NCI-H526 treated with DMSO at 0.1 percent for 48 hours (cell line): ENCODE measurements at regions not wholly inside any gene's neighbourhood (a gene's known extent, or its start where the extent isn't known, plus 50 kb on each side); places are given as distances from the start of the nearest gene placed in this dataset.
A peak's percentile ranks its signal among the peaks of the same experiment; 100 is the strongest.
"Not testable (repeated sequence)": the region's sequence is repeated elsewhere in the genome, so short reads cannot be mapped to it uniquely, and the experiment has no call there.

ENCODE experiments used
- DNase-seq: peaks from one replicate; lab custom pipeline; 2025; lab: John Stamatoyannopoulos, UW

DNA sequence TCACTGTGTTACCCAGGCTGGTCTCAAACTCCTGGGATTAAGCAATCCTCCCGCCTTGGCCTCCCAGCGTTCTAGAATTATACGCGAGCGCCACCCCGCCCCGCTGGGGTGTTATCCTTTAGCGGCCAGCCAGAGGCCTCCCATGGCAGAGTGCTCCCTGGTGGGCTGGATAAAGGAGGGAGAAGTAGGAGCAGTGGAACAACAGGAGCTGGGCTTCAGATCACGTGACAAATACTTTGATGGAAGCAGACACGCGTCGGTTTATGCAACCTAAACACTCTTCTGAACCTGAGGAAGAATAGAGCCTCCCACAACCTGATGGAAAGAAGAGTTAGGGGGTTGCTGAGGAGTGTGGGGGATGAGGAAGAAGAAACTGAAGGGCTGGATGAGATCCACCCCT, 2114.0 kb downstream of the TP53TG3F start:
- no peak for DNase-seq

DNA sequence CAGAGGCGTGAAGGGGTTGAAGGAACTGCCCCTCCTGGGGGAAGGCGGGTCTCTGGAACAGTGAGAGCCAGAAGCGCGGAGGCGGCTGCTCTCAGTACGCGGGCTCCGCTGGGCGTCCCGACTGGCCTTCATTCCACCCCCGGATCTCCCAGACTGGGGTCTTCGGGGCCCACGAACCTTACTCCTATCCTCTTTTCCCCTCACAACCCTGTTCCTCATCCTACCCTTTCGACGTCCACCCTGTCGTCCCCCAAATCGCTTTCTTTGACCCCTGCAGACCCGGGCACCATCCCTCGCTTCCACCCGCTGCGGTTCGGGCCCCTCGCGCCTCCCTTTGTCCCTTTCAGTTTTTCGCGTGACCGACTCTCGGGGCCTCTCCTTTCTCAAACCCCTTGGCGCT, 2114.6 kb downstream of the TP53TG3F start:
- DNase-seq, result no peak

DNA sequence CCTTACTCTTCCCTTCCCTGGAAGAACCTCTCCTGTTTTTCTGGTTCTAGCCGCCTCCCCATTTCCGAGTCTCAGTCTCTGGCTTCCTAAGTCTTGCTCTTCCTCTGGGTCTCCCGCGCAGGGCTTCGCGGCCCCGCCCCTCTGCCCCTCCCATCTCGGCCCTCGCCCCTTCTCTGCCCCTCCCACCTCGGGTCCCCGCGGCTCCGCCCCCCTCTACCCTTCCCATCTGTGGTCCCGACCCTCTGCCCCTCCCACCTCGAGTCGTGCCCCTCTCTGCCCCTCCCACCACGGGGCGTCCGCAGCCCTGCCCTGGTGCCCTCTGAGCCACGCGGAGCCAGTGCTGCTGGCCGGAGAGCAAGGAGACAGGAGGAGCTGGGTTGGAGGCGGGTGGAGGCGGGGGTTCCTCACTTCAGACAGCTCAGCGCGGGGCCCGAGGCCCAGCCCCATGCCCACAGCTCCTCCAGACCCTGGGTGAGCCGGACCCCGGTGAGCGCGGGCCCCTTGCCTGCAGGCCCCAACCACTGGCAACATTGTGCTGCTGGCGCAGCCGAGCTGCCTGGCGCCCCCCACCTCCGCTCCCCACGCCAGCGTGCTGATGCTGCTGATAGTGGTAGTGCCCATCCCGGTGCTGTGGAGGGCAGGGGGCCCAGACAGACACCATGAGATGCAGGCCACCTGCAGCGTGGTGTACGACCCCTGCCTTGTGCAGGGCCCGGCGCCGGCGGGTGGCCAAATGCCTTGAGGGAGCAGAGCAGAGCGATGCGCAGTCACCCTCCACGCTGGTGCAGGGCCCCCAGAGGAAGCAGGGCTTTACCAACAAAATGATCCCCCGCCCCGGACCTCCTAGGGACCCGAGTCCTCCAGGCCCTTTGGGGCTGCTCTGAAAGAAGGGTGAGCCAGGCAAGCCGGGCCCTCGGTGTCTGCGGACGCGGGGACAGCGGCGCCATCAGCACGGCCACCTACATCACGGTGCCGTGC, 2115.3 kb downstream of the TP53TG3F start:
- DNase-seq, result no peak

DNA sequence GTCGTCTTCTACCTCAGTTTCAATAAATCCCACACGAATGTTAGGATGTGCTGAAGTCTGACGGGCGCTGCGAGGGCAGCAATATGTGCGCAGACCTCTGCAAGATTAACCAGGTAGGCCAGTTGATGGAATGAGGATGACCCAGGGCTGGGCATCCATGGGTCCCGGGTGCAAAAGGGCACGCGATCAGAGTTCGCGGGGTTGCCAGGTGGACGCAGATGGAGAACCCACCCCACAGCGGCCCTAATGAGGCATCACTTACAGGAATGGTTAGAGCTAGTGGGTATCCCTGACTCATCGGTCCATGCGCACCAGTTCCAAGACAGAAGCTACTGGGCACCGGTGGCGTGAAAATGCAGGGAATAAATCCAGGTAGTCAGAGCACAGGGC, 2116.0 kb downstream of the TP53TG3F start:
- DNase-seq, result no peak

DNA sequence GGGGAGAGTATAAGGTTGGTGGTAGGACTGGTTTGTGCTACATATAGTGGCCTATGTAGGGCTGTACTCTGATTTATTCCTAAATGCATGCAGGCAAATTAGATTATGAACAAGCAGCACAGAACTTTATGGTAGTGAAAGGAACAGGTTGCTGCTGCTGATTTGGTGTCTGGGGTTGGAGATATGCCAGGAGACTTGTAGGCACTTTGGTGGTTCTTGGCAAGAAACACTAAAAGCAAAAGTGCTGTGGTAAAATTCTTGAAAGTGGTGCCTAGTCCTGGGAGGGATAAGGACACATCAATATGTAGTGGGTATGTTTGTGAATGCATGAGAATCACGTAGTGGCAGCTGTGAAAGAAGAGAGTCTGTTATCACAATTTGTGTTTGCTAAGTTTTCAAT, 2126.0 kb downstream of the TP53TG3F start:
- DNase-seq, result no peak

- peak; percentile 0 for DNase-seq
Measured at GRCh38 chr16:35590913-35591312, 2131.5 kb downstream of the TP53TG3F start.

GRCh38 chr16:35596467-35596866, 2137.1 kb downstream of the TP53TG3F start:
- DNase-seq, result no peak

GRCh38 chr16:35598696-35599332, 2139.4 kb downstream of the TP53TG3F start:
- no peak for DNase-seq

DNA sequence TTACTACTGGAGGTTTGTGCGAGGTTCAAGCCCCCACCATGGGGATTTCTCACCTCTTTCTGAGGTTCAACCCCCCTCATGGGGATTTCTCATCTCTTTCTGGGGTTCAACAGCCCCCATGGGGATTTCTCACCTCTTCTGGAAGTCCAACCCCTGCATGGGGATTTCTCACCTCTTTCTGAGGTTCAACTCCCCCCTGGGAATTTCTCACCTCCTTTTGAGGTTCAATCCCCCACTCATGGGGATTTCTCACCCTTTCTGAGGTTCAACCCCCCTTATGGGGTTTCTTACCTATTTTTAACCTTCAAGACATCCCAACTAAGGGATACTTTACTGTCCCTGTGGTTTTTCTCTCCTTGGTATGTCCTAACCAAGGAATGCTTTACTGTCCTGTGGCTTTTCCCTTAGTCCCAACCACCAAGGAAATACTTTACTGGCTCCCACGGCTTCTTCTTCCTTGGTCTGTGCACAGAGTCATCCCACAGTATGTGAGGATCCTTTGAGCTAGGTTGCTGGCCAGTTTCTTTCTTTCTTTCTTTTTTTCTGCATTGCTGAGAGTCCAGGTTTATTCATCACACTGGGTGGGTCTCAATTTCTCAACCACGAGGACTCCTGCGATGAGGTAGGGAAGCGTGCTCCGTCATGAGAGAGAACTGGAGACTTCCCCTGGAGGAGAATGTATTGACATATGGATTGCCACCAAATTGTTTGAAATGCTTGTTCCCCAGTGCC, 2140.2 kb downstream of the TP53TG3F start:
- DNase-seq, result no peak

GRCh38 chr16:35600161-35600555, 2140.7 kb downstream of the TP53TG3F start:
- not testable (repeated sequence) for DNase-seq

DNA sequence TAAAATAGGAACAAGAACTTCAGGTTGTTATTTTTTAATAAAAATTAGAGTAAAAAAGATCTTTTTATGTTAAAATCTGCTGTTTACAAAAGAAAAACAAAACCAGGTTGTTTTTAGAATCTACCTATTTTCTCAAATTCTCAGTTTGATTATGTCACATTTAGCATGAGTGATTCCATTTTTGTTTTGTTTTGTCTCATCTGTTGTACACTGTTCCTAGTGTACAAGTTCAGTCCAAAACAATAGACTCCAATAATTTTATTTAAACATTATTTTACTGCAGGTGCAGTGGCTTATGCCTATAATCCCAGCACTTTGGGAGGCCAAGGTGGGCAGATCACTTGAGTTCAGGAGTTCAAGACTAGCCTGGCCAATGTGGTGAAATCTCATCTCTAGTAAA, 2142.7 kb downstream of the TP53TG3F start:
- DNase-seq, result no peak

DNA sequence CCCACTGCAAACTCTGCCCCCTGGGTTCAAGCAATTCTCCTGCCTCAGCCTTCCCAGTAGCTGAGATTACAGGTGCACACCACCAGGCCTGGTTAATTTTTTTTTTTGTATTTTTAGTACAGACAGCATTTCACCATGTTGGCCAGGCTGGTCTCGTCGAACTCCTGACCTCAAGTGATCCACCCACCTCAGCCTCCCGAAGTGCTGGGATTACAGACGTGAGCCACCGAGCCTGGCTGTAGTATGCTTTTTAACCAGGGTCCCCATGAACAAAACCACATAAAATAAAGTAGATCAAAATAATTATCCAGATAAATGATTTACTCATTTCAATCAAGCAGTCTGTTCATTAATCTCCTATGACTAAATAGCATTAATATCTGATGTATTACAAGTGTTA, 2144.0 kb downstream of the TP53TG3F start:
- DNase-seq, result not testable (repeated sequence)

DNA sequence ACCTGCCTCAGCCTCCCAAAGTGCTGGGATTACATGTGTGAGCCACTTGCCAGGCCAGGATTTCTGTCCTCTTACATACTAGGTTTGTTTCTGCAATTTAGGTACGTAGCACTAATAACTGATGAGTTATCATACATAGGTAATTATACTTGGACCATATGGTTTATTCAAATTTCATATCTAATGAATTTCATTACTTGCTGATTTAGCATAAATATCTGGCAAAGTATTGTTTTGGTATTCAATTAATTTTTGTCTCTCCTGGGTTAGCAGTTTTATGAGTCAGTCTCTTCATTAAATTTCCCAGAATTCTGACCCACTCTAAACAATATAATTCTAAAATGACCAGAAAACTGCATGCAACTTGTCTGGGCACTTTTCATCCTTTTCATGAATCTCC, 2146.5 kb downstream of the TP53TG3F start:
- no peak for DNase-seq

GRCh38 chr16:35614883-35615282, 2155.5 kb downstream of the TP53TG3F start:
- not testable (repeated sequence) for DNase-seq

- not testable (repeated sequence) for DNase-seq
Measured at GRCh38 chr16:35619176-35619575, 2159.8 kb downstream of the TP53TG3F start.

- no peak for DNase-seq
Measured at GRCh38 chr16:35626041-35626440, 2166.6 kb downstream of the TP53TG3F start.

GRCh38 chr16:35628976-35629375, 2169.6 kb downstream of the TP53TG3F start:
- no peak for DNase-seq

DNA sequence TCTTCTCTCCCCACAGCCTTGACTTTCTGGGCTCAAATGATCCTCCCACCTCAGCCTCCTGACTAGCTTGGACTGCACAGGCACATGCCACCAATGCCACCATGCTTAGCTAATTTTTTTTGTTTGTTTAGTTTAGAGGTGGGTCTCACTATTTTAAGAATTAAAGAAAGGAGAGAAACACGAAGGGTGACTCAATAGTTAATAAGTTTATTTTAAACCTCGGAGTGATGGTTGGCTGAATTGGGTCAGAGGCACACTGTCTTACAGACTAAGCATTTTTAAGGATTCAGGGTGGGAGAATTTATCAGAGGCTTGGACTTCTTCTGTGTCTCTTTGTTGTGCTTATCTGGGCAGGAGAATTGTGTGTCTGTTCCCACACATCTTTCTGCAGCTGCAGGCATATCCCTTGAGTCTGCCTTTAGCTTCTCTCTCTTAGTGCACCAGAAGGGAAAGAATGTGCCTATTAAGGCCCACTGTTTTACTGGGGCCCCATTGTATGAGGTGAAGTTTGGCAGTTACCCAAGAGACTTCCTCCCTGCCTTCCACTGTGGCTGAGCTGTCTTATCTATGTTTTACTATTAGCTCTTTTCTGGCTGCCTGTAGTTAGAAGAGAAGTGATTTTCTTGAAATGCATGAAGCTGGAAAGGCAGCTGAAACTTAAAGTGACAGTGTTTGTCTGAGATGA, 2172.0 kb downstream of the TP53TG3F start:
- DNase-seq, result no peak

DNA sequence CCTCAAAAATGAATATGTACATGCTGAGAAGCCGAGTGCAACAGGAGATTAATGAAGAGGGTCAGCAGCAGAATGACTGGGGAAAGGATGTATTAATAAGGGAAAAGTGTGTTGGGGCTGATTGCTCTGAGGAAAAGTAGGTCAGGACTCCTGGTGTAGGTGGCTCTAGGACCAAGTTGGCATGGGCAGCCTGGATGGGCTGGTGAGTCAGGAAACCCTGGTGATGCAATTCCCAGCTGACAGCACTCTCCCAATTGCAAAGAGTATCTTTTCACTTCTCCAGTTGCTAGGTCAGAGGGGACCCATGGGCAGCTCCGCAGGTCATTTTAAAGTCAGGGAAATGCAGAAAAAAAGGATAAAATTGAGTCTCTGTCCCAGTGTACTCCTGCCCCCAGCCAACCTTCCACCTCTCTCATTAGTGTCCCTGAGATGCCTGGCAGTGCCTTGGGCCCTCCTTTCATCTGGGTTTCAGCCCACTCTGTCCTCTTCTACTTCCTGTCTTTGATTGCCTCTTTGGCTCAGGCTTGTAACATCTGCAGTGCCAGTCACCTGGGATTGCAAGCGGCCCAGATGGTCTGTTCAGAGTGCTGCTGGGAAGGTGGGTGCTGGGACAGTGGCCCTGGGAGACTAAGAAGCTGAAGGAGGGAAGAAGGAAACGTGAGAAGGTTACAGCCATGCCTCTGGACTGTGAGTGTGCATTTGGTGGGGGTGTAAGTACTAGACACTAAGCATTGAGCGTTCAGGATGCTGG, 2177.2 kb downstream of the TP53TG3F start:
- DNase-seq, result no peak

DNA sequence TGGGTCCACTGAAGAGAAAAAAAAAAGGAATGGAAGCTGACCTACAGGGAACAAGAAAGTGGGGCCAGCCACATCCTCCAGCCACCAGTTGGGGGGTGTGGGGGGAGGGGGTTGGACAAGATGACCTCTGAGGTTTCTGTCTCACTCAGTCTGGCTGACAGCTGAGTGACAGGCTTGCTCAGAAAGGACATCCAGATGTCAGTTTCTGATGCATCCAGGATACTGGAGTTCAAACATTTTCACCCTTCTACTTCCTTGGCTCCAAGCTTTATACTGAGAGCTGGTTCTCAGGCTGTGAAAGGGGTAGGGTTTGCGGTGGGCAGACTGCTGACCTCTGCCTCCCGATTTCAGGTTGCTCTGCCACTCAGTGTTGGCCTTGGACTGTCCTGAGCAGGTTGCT, 2178.3 kb downstream of the TP53TG3F start:
- DNase-seq, result no peak
